Spleen (tissue), 11 donors: ENCODE measurements at regions not wholly inside any gene's neighbourhood (a gene's known extent, or its start where the extent isn't known, plus 50 kb on each side); places are given as distances from the start of the nearest gene placed in this dataset.

Source experiments
- DNase-seq: peaks from one replicate; pipeline ENCODE4 v3.0.0-alpha.2; 2020
- H3K27ac ChIP-seq, 8 donors: fragments of 200-600 bp; sonication (generic) in 7 of 8; 1 replicate in 4 of 8; 2 replicates in 4 of 8; pipeline versions ENCODE4 v1.5.0 to v1.8.0; 2016 to 2021; ENCODE audit warnings: inconsistent platforms in 4 of 8, mild to moderate bottlenecking in 4 of 8, moderate library complexity in 1 of 8
- H3K27me3 ChIP-seq, 7 donors: fragments of 200-600 bp; sonication (generic) in 6 of 7; replicated peaks in 1 of 7; 1 replicate in 4 of 7; 2 replicates in 3 of 7; pipeline versions ENCODE4 v1.5.0 to v1.8.0; 2016 to 2021; ENCODE audit warnings: inconsistent platforms in 3 of 7, mild to moderate bottlenecking in 1 of 7
- H3K36me3 ChIP-seq, 6 donors: fragments of 200-600 bp; sonication (generic) in 5 of 6; 1 replicate in 4 of 6; 2 replicates in 2 of 6; pipeline versions ENCODE4 v1.5.0 to v1.8.0; 2016 to 2021; ENCODE audit warnings: inconsistent platforms in 2 of 6
- H3K4me1 ChIP-seq, 6 donors: fragments of 200-600 bp; sonication (generic) in 5 of 6; 1 replicate in 3 of 6; 2 replicates in 3 of 6; pipeline versions ENCODE4 v1.5.0 to v1.8.0; 2016 to 2021; ENCODE audit warnings: inconsistent platforms in 3 of 6
- H3K4me3 ChIP-seq, 8 donors: fragments of 200-600 bp; sonication (generic) in 7 of 8; 1 replicate in 4 of 8; 2 replicates in 4 of 8; pipeline versions ENCODE4 v1.5.0 to v1.8.0; 2016 to 2021; ENCODE audit warnings: inconsistent platforms in 4 of 8, mild to moderate bottlenecking in 4 of 8, moderate library complexity in 2 of 8
- H3K9me3 ChIP-seq, 8 donors: fragments of 200-600 bp; sonication (generic) in 7 of 8; 1 replicate in 4 of 8; 2 replicates in 4 of 8; pipeline versions ENCODE4 v1.5.0 to v1.8.0; 2016 to 2021; ENCODE audit warnings: inconsistent platforms in 4 of 8
- CTCF ChIP-seq, 11 experiments: fragments of 200-600 bp in 7 of 11; fragments of 450-650 bp in 4 of 11; sonication (generic) in 4 of 11; IDR thresholded peaks in 8 of 11; conservative IDR thresholded peaks in 3 of 11; 1 replicate in 7 of 11; 2 replicates in 4 of 11; pipeline versions ENCODE4 v1.4.0 to v1.8.0; 2016 to 2021; ENCODE audit warnings: antibody characterized with exemption in 11 of 11, inconsistent platforms in 4 of 11, mild to moderate bottlenecking in 1 of 11
- POLR2A ChIP-seq, 3 donors: fragments of 450-650 bp; IDR thresholded peaks; one replicate each; pipeline ENCODE4 v1.5.1; 2017; ENCODE audit warnings: antibody characterized with exemption in 3 of 3, mild to moderate bottlenecking in 1 of 3
- POLR2AphosphoS5 ChIP-seq, 3 donors: sonication (generic); formaldehyde crosslinking; IDR thresholded peaks; one replicate each; pipeline ENCODE4 v1.5.1; 2017; ENCODE audit warnings: antibody characterized with exemption in 3 of 3
- WGBS, 5 donors: extraction: QIAGEN DNeasy Blood & Tissue Kit in 3 of 5; methylation state at CpG; one replicate each; pipeline versions ENCODE4 v1.1.5 to v1.1.7; 2013 to 2018; 5-methylcytosine and 5-hydroxymethylcytosine counted together
- intact Hi-C: fragments of 100-400 bp; cut with DNase I; formaldehyde crosslinking; loops from one replicate; pipeline ENCODE4 v1.15.0; 2023; ENCODE audit warnings: low total_unique reads
- donor health status: healthy with polysubstance abuse.
- donor health status: DM: no; HTN: no; CAD: no; lungs with moderate emphysema.
- donor health status: DM: no; HTN: no; CAD: no.
- donor health status: Bipolar disorder and iron deficiency.
- donor health status: healthy.
- donor health status: DM: no; HTN: no; CAD: no.
- donor health status: DM: yes; HTN: yes; CAD: no.

- H3K36me3 ChIP-seq = no peaks in the 10 kb centered on the region
- H3K9me3 ChIP-seq = peaks cover 0 to 30% (median 11%) of the 10 kb centered on the region in 8 donors
- no peaks in the 10 kb centered on the region for H3K27me3 ChIP-seq
- H3K4me3 ChIP-seq = no peak overlapping the region
- H3K27ac ChIP-seq = no peak overlapping the region
- DNase-seq = no peak
- intact Hi-C loops = no loop called here
- no peak for TF ChIP-seq POLR2A (IDR thresholded peaks at IDR 0.05)
- TF ChIP-seq POLR2AphosphoS5 (IDR thresholded peaks at IDR 0.05) = no peak
- no peak for TF ChIP-seq CTCF (IDR thresholded peaks at IDR 0.05 in 8 of 11, conservative IDR thresholded peaks at IDR 0.05 in 3 of 11)
- no peaks in the 10 kb centered on the region for H3K4me1 ChIP-seq
Measured at GRCh38 chr6:80932359-80932758, 820.1 kb downstream of the TENT5A start.

- Histone ChIP-seq H3K4me1 (no peaks in the 10 kb centered on the region), H3K4me3 (no peak overlapping the region), H3K27me3 (no peaks in the 10 kb centered on the region), H3K9me3 (peaks cover 0 to 25% (median 10%) of the 10 kb centered on the region in 8 donors), H3K36me3 (no peaks in the 10 kb centered on the region), H3K27ac (no peak overlapping the region)
- intact Hi-C loops = no loop called here
- no peak for DNase-seq
- no peak for TF ChIP-seq POLR2AphosphoS5 (IDR thresholded peaks at IDR 0.05)
- no peak for TF ChIP-seq POLR2A (IDR thresholded peaks at IDR 0.05)
- TF ChIP-seq CTCF (IDR thresholded peaks at IDR 0.05 in 8 of 11, conservative IDR thresholded peaks at IDR 0.05 in 3 of 11) = no peak
Measured at GRCh38 chr6:80930376-80930775, 822.1 kb downstream of the TENT5A start.

GRCh38 chr6:80923816-80924215 is 817.3 kb downstream of the BCKDHB start:
- Histone ChIP-seq H3K4me1 (no peaks in the 10 kb centered on the region), H3K27me3 (no peaks in the 10 kb centered on the region), H3K36me3 (no peaks in the 10 kb centered on the region), H3K27ac (no peak overlapping the region), H3K9me3 (peaks cover 0 to 17% (median 4%) of the 10 kb centered on the region in 8 donors), H3K4me3 (no peak overlapping the region)
- no peak for TF ChIP-seq POLR2A (IDR thresholded peaks at IDR 0.05)
- TF ChIP-seq CTCF (IDR thresholded peaks at IDR 0.05 in 8 of 11, conservative IDR thresholded peaks at IDR 0.05 in 3 of 11) = no peak
- TF ChIP-seq POLR2AphosphoS5 (IDR thresholded peaks at IDR 0.05) = no peak
- no peak for DNase-seq
- WGBS, 5 donors = 68 to 96% (median 76%) methylated on average over 2 of the region's 2 CpGs
- intact Hi-C loops = no loop called here

GRCh38 chr6:80922916-80923455 is 816.5 kb downstream of the BCKDHB start:
- TF ChIP-seq POLR2A (IDR thresholded peaks at IDR 0.05) (no peak), POLR2AphosphoS5 (IDR thresholded peaks at IDR 0.05) (no peak)
- Histone ChIP-seq H3K9me3 (peaks cover 0 to 17% (median 4%) of the 10 kb centered on the region in 8 donors), H3K4me1 (no peaks in the 10 kb centered on the region), H3K4me3 (no peak overlapping the region), H3K27ac (no peak overlapping the region), H3K36me3 (no peaks in the 10 kb centered on the region), H3K27me3 (no peaks in the 10 kb centered on the region)
- 89 to 100% (median 94%) methylated on average over 1 of the region's 1 CpG for WGBS, 5 donors
- intact Hi-C loops = no loop called here
- DNase-seq = no peak
